Pulmonary artery endothelial cell (primary cell): ENCODE measurements at regions not wholly inside any gene's neighbourhood (a gene's known extent, or its start where the extent isn't known, plus 50 kb on each side); places are given as distances from the start of the nearest gene placed in this dataset.
"Not testable (repeated sequence)": the region's sequence is repeated elsewhere in the genome, so short reads cannot be mapped to it uniquely, and the experiment has no call there.

ENCODE experiments used
- DNase-seq: peaks from one replicate; pipeline ENCODE4 v3.0.0-alpha.2; 2011; ENCODE audit warnings: low read depth, low spot score

DNA sequence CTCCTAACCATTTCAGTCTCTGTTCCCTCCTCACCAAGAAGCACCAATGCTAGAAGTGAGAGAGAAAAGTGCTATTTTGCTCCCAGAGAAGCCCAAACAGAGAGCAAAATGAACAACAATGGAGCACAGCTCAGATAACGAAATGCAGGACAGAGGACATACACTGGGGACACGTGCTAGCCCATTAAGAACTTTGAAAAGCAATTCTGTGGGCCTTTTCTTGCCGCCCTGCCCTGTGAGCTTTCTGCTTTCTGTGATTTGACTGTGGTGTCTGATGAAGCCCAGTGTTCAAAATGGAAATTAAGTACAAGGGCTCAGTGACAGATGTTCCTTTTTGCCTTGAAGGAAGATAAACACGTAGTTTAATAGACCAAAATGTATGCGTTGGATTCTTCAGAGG, 130.8 kb downstream of the S1PR1 start:
- DNase-seq: no peak

DNA sequence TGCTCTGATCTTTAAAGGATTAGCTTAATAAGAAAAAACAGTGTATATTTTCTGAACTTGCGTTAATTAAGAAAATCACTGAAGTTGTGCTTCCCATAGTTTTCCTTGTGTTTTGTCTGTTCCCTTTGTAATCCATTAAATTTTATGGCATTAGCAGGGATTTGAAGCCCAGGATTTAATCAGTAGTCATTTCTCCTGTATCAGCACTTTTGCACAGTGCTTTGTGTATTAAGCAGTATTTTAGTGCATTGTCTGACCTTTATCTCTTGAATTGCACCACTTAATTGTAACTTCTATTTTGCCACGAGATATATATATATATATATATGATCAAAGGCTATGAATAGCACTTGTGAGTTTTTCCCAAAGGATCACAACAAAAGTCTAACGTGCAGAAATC, 133.7 kb downstream of the S1PR1 start:
- no peak for DNase-seq

DNA sequence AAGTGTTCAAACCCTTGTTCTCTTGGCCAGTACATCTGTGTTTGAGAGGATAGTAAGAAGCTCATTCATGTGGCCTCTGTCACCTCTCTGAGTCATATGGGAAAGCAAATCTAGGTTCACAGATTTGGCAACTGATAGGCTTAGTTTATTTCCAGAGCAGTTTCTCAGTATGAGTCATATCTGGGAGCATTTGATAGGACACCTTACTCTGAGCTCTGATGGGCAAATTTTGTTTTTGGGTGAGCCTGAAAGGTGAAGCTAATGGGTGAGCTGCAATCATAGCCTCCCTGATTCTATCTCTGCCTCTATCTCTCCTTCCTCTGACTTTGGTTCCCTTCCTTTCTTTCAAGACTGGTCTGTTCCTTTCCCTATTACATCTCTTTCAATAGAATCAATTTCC, 134.4 kb downstream of the S1PR1 start:
- no peak for DNase-seq

DNA sequence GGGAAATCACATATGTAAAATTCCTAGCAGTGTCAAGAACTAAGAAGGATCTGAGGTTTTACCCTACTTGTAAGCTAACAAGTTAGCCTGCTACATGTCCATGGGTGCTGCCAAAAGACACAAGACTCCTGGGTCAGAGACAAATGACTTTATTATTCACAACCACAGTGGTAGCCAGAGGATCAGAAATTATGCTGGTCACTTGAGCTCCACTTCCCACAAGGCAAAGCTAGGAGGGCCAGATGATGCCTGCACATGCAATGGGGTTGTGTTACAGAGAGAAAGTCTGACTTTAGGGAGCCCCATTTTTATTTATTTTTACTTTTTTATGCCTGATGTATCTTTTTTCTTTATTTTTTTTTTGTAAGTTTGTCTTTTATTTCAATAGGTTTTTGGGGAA, 136.8 kb downstream of the S1PR1 start:
- no peak for DNase-seq

DNA sequence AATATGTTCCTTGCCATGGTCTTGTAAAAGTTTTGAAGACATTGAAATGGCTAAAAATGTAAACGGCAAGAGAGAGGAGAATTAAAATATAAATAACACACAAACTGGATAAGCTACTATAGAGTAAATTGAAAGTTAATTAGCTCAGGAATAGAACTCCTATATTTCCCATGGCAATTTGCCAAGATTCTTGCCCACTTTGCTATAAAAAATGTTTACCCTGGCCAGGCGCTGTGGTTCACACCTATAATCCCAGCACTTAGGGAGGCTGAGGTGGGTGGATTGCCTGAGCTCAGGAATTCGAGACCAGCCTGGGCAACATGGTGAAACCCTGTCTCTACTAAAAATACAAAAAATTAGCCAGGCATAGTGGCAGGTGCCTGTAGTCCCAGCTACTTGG, 138.6 kb downstream of the S1PR1 start:
- not testable (repeated sequence) for DNase-seq

DNA sequence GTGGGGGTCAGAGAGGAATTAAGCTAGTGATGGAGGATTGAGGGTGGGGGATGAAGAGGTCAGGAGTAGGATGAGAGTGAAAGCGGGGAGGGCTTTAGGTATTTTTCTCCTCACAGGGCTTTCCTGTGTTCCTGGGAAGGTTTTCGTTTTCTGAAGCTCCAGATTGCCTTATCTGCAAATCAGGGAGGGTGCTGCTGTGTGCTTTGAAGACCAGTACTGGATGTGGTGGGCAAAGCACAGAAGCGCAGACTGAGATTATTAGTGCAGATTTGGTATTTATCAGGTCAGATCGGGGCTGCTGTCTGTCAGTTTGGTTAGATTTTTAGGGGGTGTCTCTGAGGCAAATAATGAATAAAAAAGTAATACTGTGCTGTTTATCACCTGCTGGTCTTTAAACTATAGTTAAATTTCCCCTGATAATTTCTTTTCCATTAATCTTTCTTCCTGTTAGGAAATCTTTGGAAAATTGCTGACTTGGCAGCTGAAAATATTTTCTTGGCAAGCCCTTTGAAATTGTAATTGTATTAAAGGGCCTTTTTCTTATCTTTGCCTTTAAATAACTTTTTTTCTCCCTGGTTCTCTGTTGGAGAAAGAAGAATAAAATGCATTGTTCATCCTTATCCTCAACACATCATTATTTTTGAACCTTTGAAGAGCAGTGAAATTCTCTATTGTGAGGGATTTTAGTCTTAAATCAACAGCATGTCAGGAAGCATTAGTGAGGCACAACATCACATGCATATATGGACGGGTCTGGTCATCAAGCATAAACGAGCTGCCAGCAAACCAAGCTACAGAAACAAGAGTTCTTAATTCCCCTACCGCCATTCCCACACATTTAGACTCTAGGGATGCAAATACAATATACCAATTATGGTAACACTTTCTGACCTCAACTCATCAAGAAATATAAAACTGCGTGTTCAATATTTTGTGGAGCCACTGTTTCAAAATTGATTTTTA, 139.6 kb downstream of the S1PR1 start:
- DNase-seq: no peak

DNA sequence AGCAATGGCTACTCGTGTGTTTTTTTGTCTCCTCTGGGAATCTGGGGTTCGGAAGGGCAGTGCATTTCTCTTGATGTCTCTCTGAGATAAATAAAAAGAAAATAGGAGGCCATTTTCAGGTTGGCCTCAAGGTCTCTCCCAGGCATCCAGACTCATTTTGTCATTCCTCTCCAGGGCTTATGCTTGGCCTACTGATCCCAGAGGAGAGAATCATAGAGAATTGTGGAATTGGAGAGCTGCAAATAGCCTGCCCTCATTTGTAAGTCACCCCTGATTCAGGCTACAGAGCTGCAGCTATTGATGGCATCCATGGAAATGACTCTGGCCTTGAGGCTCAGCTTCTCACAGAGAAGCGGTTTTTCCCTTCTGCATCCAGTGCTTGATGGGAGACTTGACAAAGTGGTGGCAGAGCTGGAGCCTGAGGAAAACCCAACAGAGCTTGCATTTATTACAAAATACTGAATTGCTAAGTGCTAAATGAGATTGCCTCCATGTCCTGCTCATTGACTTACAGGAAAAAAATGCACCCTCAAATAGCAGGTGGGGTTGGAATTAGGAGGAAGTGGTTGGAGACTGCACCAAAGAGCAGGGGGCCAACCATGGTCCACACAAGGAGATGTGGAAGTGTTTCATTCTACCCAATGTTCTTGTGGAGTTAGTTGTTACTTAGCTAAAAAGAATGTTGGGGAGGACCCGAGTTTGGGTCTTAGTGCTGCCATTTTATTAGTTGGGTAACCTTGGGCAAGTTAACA, 140.4 kb downstream of the S1PR1 start:
- no peak for DNase-seq

DNA sequence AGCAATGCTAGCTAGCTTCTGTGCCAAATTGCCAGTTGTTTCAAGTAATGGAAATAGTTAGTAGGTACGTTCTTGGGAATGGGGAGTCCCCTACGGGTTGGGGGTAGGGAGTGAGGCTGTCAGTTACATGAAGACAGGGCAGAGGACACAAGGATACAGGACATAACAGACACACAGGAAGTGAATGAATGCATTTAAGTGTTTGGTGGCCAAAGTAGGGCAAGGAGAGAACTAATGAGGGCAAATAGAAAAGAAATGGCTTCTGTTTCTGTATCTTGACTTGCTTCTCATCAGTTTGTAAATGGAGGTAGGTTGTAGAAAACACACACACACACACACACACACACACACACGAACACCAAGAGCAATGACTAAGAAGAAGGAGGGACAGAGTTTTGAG, 142.2 kb downstream of the S1PR1 start:
- DNase-seq: no peak

DNA sequence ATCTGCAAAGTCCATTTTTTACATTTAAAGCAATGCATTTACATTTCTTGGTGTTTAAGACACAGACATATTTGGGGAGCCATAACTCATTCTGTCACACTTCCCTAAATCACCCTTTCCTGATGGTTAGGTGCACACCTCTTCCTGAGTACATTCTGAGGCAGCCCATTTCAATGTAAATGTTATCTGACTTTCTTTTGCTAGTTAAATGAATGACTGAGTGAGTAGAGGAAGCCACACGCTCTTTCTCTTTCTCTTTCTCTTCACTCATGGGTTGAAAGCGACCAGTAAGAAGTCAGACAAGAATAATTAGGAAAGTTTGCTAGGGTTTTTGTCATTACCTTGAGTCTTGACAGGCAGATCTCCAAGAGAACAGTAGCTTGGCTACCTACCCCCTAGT, 143.1 kb downstream of the S1PR1 start:
- DNase-seq: no peak

DNA sequence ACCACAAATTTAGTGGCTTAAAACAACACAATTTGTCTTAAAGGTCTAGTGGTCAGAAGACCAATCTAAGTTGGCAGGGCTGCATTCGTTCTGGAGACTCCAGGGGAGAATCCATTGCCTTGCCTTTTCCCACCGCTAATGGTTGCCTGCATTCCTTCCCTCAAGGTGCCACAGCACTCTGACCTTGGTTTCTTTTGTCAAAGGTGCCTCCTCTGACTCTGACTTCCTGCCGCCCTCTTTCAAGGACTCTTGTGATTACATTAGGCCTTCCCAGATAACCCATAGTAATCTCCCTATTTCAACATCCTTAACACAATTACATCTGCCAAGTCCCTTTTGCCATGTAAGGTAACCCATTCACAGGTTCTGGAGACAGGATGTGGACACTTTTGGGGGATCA, 145.3 kb downstream of the S1PR1 start:
- DNase-seq: no peak

DNA sequence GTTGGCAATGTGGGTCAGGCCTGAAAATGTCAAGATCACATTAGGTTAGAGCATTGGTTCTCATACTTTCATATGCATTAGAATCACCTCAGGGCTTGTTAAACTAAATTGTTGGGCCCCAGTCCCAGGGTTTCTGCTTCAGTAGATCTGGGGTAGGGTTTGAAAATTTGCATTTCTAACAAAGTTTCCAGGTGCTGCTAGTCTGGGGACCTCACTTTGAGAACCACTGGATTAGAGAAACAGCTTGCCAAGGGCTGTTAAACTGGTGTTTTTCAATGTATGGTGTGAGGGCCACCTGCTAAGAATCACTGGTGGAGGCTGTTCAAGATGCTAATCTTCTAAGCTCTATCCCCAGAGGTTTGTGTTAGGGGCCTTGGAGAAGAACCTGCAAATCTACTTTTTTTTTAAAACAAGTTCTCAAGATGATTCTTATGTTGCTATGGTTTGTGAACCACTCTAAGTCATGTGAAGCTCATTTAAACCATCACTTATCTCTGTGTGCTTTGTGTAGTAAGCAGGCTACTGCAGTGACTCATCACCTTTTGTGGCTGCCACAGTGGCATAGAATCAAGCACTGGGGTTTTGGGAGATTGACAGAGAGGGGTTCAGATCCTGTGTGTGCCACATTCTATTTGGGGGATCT, 152.2 kb downstream of the S1PR1 start:
- DNase-seq: no peak

DNA sequence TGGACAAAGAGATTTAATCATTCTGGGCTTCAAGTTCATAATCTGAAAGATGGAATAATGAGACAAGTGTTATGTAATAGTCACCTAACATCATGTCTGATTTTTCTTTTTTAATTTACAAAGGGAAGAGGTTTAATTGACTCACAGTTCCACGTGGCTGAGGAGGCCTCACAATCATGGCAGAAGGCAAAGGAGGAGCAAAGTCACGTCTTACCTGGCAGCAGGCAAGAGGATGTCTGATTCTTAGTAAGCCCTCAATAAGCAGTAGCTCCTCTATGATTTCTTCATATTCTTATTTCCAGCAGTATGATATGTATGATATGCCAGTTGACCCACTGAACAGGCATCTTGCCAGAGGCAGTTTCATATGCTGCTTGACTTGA, 152.7 kb downstream of the S1PR1 start:
- no peak for DNase-seq

DNA sequence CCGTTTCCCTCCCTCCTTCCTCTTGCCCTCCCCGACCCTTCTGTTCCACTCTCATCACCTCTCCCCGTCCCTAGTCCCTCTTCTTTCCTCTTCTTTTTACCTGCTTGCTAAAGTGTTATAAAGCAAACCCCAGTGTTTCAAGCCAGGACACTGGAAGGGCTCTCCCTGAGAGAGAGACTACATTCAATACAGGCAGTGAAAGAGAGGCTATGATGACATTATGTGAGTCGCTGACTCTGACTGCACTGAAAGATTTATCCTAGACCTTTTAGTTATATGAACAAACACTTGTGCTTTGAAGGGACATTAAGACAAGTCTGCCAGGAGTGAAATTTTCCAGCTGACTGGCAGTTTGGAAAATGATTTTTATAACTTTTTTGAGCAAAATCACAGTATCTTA, 155.7 kb downstream of the S1PR1 start:
- DNase-seq: no peak

DNA sequence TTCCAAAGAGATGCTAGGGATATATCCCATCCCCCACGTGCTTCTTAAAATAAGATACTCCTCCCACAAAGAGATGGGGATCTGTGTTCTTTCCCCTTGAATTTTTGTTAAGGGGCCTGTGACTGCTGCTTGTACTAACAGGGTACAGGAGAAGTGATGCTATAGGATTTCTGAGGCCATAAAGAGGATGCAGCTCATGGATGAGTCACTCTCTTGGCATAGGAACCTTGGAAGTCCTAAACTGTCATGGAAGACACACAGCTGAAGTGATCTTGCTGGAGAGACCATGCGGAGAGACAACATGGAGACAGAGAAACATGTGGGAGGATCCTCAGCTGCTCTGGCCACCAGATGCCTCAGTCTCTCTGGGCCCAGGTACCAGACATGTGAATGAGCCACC, 157.2 kb downstream of the S1PR1 start:
- DNase-seq: no peak

DNA sequence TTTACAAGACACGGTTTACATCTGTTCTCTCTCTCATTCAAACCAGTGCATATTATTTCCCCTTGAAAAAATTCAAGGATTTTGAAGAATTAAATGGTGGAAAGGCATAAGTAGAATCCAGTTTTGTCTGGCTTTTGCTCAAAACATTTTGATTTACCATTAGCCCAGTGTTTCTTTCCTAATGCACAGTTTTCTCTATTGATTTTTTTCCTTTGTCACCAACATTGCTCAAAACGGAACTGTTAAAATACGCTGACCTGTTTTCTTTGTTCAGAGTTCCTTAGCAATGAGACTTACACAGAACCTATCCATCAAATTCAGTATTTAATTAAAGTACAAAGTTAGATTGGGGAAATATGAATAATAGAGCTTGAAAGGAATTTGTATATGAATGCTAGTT, 162.4 kb downstream of the S1PR1 start:
- DNase-seq: no peak

DNA sequence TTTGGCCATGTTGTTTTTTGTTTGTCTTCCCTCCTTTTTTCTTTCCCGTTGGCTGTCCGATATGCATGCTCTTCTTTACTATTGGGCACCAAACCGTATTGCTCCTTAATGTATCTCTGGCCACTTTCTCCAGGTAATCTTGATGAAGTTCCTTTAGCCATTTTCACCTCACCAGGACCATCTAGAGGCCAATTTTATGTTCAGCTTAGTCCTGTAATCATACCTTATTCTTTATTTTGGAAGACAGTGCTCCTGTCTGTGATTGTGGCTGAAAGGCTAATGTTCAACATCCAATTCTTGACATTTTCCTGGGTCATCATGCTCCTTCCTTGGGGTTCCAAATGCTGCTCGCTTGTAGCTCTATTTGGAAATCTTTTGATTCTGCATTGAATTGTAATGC, 169.5 kb downstream of the S1PR1 start:
- no peak for DNase-seq

DNA sequence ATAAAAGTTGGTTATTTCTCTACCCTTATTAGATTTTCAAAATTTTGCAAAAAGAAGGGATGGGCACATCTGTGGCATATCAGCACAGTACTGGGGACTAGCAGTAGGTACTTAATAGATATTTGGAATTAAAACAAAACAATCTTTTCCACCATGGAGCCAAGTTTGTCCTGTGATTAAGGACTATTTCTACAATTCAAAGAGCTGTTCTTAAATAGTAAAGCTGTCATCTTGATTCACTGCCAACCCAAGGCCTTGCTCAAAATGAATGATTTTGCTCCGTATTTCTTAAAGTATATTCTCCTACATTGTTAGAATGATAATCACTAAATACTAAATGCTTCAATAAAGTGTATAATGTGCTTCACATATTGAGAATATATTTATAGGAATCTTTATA, 169.9 kb downstream of the S1PR1 start:
- DNase-seq: no peak

DNA sequence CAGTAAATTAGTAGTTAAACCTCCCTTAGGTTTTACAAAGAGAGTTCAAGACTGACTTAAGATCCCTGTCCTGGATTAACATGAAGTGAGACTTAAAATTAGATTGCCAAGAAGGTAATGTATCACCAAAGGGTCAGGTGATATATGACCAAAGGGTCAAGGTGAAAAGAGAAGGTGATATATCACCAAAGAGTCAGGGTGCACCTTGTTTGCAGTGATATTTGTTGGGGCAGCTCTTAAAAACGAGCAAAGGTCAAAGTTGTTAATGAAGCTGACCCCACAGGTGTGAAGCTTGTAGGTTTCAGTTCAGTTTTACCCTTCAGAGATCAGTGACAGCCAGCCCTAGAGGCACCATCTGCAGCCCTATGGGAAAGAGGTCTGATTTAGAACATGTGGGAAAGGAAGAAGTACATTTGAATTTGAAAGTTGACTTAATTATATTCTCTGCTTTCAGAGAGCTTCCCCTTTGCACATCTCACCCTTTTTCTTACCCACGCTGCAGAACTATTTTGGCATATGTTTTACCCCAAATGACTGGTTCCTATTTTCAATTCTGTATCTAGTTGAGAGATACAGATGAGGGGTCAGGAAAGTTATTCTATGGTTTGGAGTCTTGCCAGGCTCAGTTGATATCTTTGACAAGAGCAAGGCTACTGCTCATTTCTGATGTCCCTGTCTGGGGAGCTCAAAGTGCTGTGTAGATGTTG, 170.8 kb downstream of the S1PR1 start:
- DNase-seq: no peak

DNA sequence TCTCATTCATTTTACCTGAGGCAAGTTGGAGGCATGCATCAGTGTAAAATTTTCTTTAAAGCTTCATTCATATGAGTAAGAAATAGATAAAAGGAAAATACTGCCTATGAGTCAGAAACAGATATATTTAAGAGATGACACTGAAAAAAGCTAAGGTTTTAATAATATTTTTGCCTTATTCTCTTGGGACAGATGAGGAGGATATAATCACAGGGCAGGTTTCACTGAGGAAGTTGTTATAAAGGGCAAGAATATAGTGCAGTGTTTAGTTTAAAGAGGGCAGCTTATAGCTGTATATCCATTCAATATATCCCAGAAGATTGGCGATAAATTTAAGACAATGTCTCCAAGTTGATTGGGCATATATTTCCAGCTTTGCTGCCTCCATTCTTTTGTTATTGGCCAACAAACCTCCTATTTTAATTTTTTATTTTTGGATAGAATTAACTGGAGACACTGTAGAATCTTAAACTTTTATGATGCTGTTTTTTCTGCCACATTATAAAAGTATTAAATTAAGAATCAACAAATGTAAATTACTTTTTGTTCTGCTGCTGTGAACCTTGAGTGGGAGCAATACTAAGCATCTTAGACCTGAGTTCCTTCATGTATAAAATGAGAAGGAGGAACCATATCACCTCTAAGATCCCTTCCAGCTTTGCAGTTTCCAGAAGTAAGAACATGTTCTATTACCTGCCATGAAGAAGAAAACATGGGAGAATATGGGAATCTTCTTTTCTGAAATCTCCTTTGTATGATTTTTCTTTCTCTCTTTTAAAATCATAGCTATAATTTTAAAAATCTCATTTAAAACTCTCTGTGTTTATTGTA, 171.6 kb downstream of the S1PR1 start:
- no peak for DNase-seq

DNA sequence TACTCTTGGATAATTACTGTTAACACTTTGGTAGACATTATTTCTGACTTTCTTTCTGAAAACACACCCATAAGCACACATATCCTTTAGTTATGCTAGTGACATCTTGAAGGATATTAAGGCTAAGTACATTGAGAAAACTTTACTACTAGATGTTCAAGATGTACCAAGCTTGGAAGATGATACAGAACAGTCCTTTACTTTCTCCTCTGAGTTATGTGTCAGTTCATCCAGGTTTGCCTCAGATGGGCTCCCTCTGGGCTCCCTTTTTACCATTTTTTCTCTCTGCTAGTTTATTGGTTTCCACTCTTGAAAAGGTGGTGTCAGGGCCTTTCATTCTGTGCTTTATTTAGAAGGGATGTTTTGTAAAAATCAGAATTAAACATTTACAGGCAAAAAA, 172.3 kb downstream of the S1PR1 start:
- DNase-seq: no peak
